Esophagus muscularis mucosa (tissue), 4 donors: ENCODE measurements at regions not wholly inside any gene's neighbourhood (a gene's known extent, or its start where the extent isn't known, plus 50 kb on each side); places are given as distances from the start of the nearest gene placed in this dataset.

Experiments used
- DNase-seq: peaks from one replicate; pipeline ENCODE4 v3.0.0-alpha.2; 2017; ENCODE audit errors: extremely low spot score
- H3K27ac ChIP-seq, 4 donors: fragments of 200-600 bp; sonication (generic); replicated peaks in 1 of 4; 1 replicate in 3 of 4; 2 replicates in 1 of 4; pipeline ENCODE4 v1.5.1; 2016 to 2019; ENCODE audit warnings: mild to moderate bottlenecking in 1 of 4
- H3K27me3 ChIP-seq, 4 donors: fragments of 200-600 bp; sonication (generic); one replicate each; pipeline versions ENCODE4 v1.5.1 to v1.6.0; 2016 to 2019
- H3K36me3 ChIP-seq, 4 donors: fragments of 200-600 bp; sonication (generic); one replicate each; pipeline ENCODE4 v1.5.1; 2016 to 2019
- H3K4me1 ChIP-seq, 4 donors: fragments of 200-600 bp; sonication (generic); one replicate each; pipeline ENCODE4 v1.5.1; 2016 to 2019
- H3K4me3 ChIP-seq, 4 donors: fragments of 200-600 bp; sonication (generic); 1 replicate in 2 of 4; 2 replicates in 2 of 4; pipeline ENCODE4 v1.5.1; 2016 to 2019; ENCODE audit warnings: mild to moderate bottlenecking in 4 of 4, moderate library complexity in 1 of 4
- H3K9me3 ChIP-seq, 4 donors: fragments of 200-600 bp; sonication (generic); 1 replicate in 3 of 4; 2 replicates in 1 of 4; pipeline ENCODE4 v1.5.1; 2016 to 2019
- CTCF ChIP-seq, 3 experiments: fragments of 200-600 bp in 2 of 3; fragments of 450-650 bp in 1 of 3; sonication (generic) in 2 of 3; IDR thresholded peaks; one replicate each; pipeline ENCODE4 v1.5.1; 2017 to 2019; ENCODE audit warnings: antibody characterized with exemption in 3 of 3, mild to moderate bottlenecking in 2 of 3, moderate library complexity in 1 of 3
- EP300 ChIP-seq: sonication (generic); formaldehyde crosslinking; IDR thresholded peaks from one replicate; pipeline ENCODE4 v1.6.1; 2017; ENCODE audit warnings: antibody characterized with exemption
- POLR2A ChIP-seq: fragments of 450-650 bp; IDR thresholded peaks from one replicate; pipeline ENCODE4 v1.6.1; 2017; ENCODE audit warnings: antibody characterized with exemption, moderate library complexity, mild to moderate bottlenecking, low read depth
- POLR2AphosphoS5 ChIP-seq, 2 donors: sonication (generic); formaldehyde crosslinking; IDR thresholded peaks; one replicate each; pipeline ENCODE4 v1.6.1; 2017; ENCODE audit warnings: antibody characterized with exemption in 2 of 2
- WGBS: methylation state at CpG from one replicate; pipeline ENCODE4 v1.1.5; 2018; 5-methylcytosine and 5-hydroxymethylcytosine counted together
- intact Hi-C: fragments of 100-400 bp; cut with DNase I; formaldehyde crosslinking; loops from one replicate; pipeline ENCODE4 v1.15.1; 2023

DNA sequence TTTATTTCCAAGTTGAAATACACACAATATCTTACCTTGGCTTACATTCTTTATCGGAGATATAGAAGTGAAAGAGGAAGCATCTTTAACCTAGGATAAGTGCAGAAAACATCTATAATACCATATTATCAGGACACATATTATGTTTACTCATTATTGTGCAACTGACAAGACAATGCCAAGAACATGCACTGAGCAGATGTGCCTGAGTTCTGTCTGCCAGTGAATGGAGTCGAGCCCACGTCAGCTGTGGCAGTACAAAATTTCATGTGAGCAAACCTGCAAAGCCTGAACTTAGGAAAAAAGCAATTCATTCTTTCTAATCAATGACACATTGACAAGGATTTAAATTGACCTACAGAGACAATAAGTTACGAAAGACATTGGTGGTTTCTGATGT is 154.4 kb downstream of the AXIN2 start:
- H3K9me3 ChIP-seq = peaks cover 0 to 7% (median 3%) of the 10 kb centered on the region in 4 donors
- H3K27ac ChIP-seq = no peak overlapping the region
- intact Hi-C loops = no loop called here
- WGBS = 87% methylated on average over 4 of the region's 4 CpGs
- H3K36me3 ChIP-seq = no peaks in the 10 kb centered on the region
- no peak overlapping the region for H3K4me3 ChIP-seq
- H3K27me3 ChIP-seq = peaks cover 0 to 5% (median 0%) of the 10 kb centered on the region in 4 donors
- no peak for DNase-seq
- TF ChIP-seq POLR2A (no peak), POLR2AphosphoS5 (IDR thresholded peaks at IDR 0.05) (no peak), EP300 (no peak), CTCF (IDR thresholded peaks at IDR 0.05) (no peak)
- H3K4me1 ChIP-seq = no peaks in the 10 kb centered on the region

- Histone ChIP-seq H3K36me3 (no peaks in the 10 kb centered on the region), H3K4me3 (no peak overlapping the region), H3K4me1 (no peaks in the 10 kb centered on the region), H3K27ac (no peak overlapping the region), H3K27me3 (peaks cover 0 to 5% (median 0%) of the 10 kb centered on the region in 4 donors), H3K9me3 (peaks cover 0 to 3% (median 1%) of the 10 kb centered on the region in 4 donors)
- TF ChIP-seq POLR2A (no peak), EP300 (no peak)
- no peak for DNase-seq
- intact Hi-C loops = no loop called here
- 70% methylated on average over 3 of the region's 3 CpGs for WGBS
These were observed 154.9 kb downstream of the AXIN2 start for GRCh38 chr17:65406552-65406951.

GRCh38 chr17:65405563-65405962 is 155.9 kb downstream of the AXIN2 start:
- H3K27me3 ChIP-seq = peaks cover 0 to 5% (median 0%) of the 10 kb centered on the region in 4 donors
- TF ChIP-seq POLR2AphosphoS5 (IDR thresholded peaks at IDR 0.05) = no peak
- no peak for TF ChIP-seq CTCF (IDR thresholded peaks at IDR 0.05)
- no peak for TF ChIP-seq POLR2A
- no peak for TF ChIP-seq EP300

GRCh38 chr17:65404761-65405160 is 156.7 kb downstream of the AXIN2 start:
- intact Hi-C loops = no loop called here
- no peak for DNase-seq
- Histone ChIP-seq H3K4me1 (no peaks in the 10 kb centered on the region), H3K27ac (no peak overlapping the region), H3K36me3 (no peaks in the 10 kb centered on the region), H3K9me3 (no peaks in the 10 kb centered on the region), H3K4me3 (no peak overlapping the region), H3K27me3 (peaks cover 0 to 5% (median 0%) of the 10 kb centered on the region in 4 donors)
- TF ChIP-seq EP300 (no peak), CTCF (IDR thresholded peaks at IDR 0.05) (no peak), POLR2A (no peak), POLR2AphosphoS5 (IDR thresholded peaks at IDR 0.05) (no peak)

More at GRCh38 chr17:65405563-65405962, 155.9 kb downstream of the AXIN2 start:
- Histone ChIP-seq H3K36me3 (no peaks in the 10 kb centered on the region), H3K4me1 (no peaks in the 10 kb centered on the region), H3K27ac (no peak overlapping the region), H3K4me3 (no peak overlapping the region), H3K9me3 (no peaks in the 10 kb centered on the region)
- 80% methylated on average over 9 of the region's 9 CpGs for WGBS
- no peak for DNase-seq
- intact Hi-C loops = no loop called here

- 74% methylated on average over 4 of the region's 4 CpGs for WGBS
- Histone ChIP-seq H3K27ac (no peak overlapping the region), H3K9me3 (no peaks in the 10 kb centered on the region), H3K4me3 (no peak overlapping the region), H3K27me3 (peaks cover 0 to 5% (median 0%) of the 10 kb centered on the region in 4 donors), H3K36me3 (no peaks in the 10 kb centered on the region), H3K4me1 (no peaks in the 10 kb centered on the region)
- no peak for DNase-seq
- no peak for TF ChIP-seq CTCF (IDR thresholded peaks at IDR 0.05)
- TF ChIP-seq POLR2A = no peak
- no peak for TF ChIP-seq POLR2AphosphoS5 (IDR thresholded peaks at IDR 0.05)
- no peak for TF ChIP-seq EP300
- intact Hi-C loops = no loop called here
These were observed 157.8 kb downstream of the AXIN2 start for GRCh38 chr17:65403626-65404025.
